HEK293T (cell line): ENCODE measurements at regions not wholly inside any gene's neighbourhood (a gene's known extent, or its start where the extent isn't known, plus 50 kb on each side); places are given as distances from the start of the nearest gene placed in this dataset.

ENCODE experiments used
- CTCF ChIA-PET: fragments of 350-600 bp; formaldehyde crosslinking; extraction: SDS; loops from one replicate; lab custom pipeline; 2021; ENCODE audit warnings: antibody characterized with exemption, inconsistent platforms; lab: Yijun Ruan, JAX
- POLR2A ChIA-PET: fragments of 350-600 bp; formaldehyde crosslinking; extraction: SDS; loops from one replicate; lab custom pipeline; 2020; ENCODE audit warnings: antibody characterized with exemption, inconsistent platforms; lab: Yijun Ruan, JAX
- DNase-seq: peaks from one replicate; pipeline ENCODE4 v3.0.0; 2012; ENCODE audit warnings: mixed read lengths; ENCODE audit errors: extremely low spot score
- ARNT ChIP-seq: fragments of 450-650 bp; IDR thresholded peaks from 2 replicates; pipeline ENCODE4 v1.6.1; 2017; ENCODE audit warnings: mild to moderate bottlenecking
- BHLHE40 ChIP-seq: fragments of 450-650 bp; IDR thresholded peaks from 2 replicates; pipeline ENCODE4 v1.6.1; 2016; ENCODE audit warnings: mild to moderate bottlenecking, moderate library complexity, borderline replicate concordance
- CTBP1 ChIP-seq: fragments of 450-650 bp; IDR thresholded peaks from 2 replicates; pipeline ENCODE4 v1.6.1; 2016; ENCODE audit warnings: borderline replicate concordance
- ELF4 ChIP-seq: fragments of 450-650 bp; IDR thresholded peaks from 2 replicates; pipeline ENCODE4 v1.6.1; 2017; ENCODE audit warnings: antibody characterized with exemption
- FOXA1 ChIP-seq: fragments of 450-650 bp; IDR thresholded peaks from 2 replicates; pipeline ENCODE4 v1.6.1; 2016; ENCODE audit warnings: mild to moderate bottlenecking
- FOXK2 ChIP-seq: fragments of 450-650 bp; IDR thresholded peaks from 2 replicates; pipeline ENCODE4 v1.6.1; 2016; ENCODE audit warnings: mild to moderate bottlenecking
- FOXM1 ChIP-seq: fragments of 450-650 bp; IDR thresholded peaks from 2 replicates; pipeline ENCODE4 v1.6.1; 2017; ENCODE audit warnings: mild to moderate bottlenecking, borderline replicate concordance
- HDGF ChIP-seq: fragments of 450-650 bp; IDR thresholded peaks from 2 replicates; pipeline ENCODE4 v1.6.1; 2017; ENCODE audit warnings: antibody characterized with exemption, borderline replicate concordance
- L3MBTL2 ChIP-seq: fragments of 450-650 bp; conservative IDR thresholded peaks from 2 replicates; pipeline ENCODE4 v1.6.1; 2016; ENCODE audit warnings: mild to moderate bottlenecking
- LEF1 ChIP-seq: fragments of 450-650 bp; IDR thresholded peaks from 2 replicates; pipeline ENCODE4 v1.6.1; 2017; ENCODE audit warnings: mild to moderate bottlenecking, borderline replicate concordance
- NFRKB ChIP-seq: fragments of 450-650 bp; IDR thresholded peaks from 2 replicates; pipeline ENCODE4 v1.6.1; 2016; ENCODE audit warnings: mild to moderate bottlenecking, moderate library complexity
- PKNOX1 ChIP-seq: fragments of 450-650 bp; IDR thresholded peaks from 2 replicates; pipeline ENCODE4 v1.6.1; 2016
- SP1 ChIP-seq: fragments of 450-650 bp; IDR thresholded peaks from 2 replicates; pipeline ENCODE4 v1.6.1; 2017
- SUZ12 ChIP-seq: fragments of 450-650 bp; IDR thresholded peaks from 2 replicates; pipeline ENCODE4 v1.6.1; 2016; ENCODE audit warnings: mild to moderate bottlenecking
- TARDBP ChIP-seq: fragments of 450-650 bp; IDR thresholded peaks from 2 replicates; pipeline ENCODE4 v1.6.1; 2016
- ZNF384 ChIP-seq: fragments of 450-650 bp; IDR thresholded peaks from 2 replicates; pipeline ENCODE4 v1.6.1; 2016

DNA sequence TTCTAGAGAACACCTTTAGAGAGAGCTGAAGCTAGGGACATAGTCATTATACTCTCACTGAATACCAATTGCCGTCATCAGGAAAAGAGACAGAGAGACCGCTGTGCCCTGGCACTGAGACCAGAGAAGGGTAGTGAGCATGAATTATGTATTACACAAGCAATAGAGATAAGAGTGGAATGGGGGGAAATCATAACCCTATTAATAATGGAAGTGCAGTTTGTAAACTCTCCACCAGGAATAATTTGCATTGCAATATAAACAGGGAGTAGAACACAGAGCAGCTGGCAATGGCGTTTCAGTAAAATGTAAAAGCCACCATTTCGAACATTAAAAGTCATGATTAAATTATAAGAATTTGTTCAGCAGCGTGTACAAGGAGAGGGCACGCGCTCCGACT, 244.5 kb downstream of the MAFB start:
- CTCF ChIA-PET: no interaction called here
- TF ChIP-seq CTBP1 (no peak), FOXA1 (no peak), ELF4 (no peak), SUZ12 (no peak), FOXM1 (no peak), HDGF (no peak), SP1 (no peak), L3MBTL2 (no peak), NFRKB (no peak), ZNF384 (no peak), LEF1 (no peak), TARDBP (no peak), ARNT (no peak), BHLHE40 (no peak), PKNOX1 (no peak), FOXK2 (no peak)
- POLR2A ChIA-PET: no interaction called here

DNA sequence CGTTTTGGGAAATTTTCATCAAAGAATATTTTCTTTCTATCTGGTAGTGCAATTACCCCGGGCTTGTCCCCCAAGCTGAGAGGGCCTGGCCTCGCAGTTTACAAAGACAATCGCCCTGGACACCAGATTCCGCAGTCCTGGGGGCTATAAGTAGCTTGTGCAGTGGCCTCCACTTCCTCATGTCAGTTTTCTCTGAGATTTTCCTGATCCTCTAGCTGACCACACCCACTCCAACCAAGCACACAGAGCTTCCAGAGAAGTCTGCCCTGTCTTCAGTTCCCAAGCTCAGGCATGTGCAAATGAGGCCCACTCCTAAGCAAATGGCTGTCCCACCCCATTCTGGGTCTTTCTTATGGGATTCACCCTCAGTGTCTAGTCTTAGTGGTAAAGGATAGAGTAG, 245.3 kb downstream of the MAFB start:
- POLR2A ChIA-PET: no interaction called here
- no peak for TF ChIP-seq LEF1
- no peak for TF ChIP-seq TARDBP
- no peak for TF ChIP-seq SP1
- no peak for TF ChIP-seq NFRKB
- no peak for TF ChIP-seq FOXA1
- TF ChIP-seq BHLHE40: no peak
- TF ChIP-seq FOXM1: no peak
- no peak for TF ChIP-seq L3MBTL2
- no peak for TF ChIP-seq SUZ12
- no peak for TF ChIP-seq FOXK2
- no peak for TF ChIP-seq ARNT
- TF ChIP-seq PKNOX1: no peak
- TF ChIP-seq ZNF384: no peak
- TF ChIP-seq HDGF: no peak
- DNase-seq: no peak
- CTCF ChIA-PET: no interaction called here

More for the DNA sequence above, 244.5 kb downstream of the MAFB start:
- DNase-seq: no peak

- no peak for TF ChIP-seq PKNOX1
- no peak for TF ChIP-seq HDGF
- no peak for TF ChIP-seq ELF4
- no peak for TF ChIP-seq L3MBTL2
- TF ChIP-seq SUZ12: no peak
- no peak for TF ChIP-seq CTBP1
- ChIA-PET POLR2A (no interaction called here), CTCF (no interaction called here)
- peak; percentile 14 for DNase-seq
Observed at GRCh38 chr20:40442181-40442963, 246.7 kb downstream of the MAFB start.

- TF ChIP-seq SUZ12 (no peak), SP1 (no peak), PKNOX1 (no peak), FOXK2 (no peak)
- POLR2A ChIA-PET: no interaction called here
- no peak for DNase-seq
- CTCF ChIA-PET: no interaction called here
Observed at GRCh38 chr20:40441771-40442170, 247.3 kb downstream of the MAFB start.

DNA sequence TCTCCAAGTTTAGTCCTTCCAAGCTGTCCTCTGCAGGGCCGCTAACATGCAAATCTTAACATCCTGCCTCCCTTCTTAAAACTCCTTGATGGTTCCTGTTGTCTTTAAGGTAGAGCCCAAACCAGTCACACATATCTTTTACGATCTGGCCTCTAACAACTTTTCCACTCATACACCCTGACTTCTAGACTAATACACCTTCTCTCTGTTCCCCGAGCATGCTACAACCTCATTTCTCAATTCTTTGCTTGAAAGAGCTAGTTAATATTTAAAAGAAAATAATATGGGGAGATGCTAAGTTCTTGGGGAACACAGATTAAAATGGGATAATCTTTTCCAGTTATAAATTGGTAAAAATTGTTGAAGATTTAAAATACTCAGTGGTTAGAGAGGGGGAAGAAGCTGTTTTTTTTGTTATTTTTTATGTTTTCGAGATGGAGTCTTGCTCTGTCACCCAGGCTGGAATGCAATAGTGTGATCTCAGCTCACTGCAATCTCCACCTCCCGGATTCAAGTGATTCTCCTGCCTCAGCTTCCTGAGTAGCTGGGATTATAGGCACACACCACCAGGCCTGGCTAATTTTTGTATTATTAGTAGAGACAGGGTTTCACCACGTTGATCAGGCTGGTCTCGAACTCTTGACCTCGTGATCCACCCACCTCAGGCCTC, 250.7 kb downstream of the MAFB start:
- ChIA-PET CTCF (no interaction called here), POLR2A (no interaction called here)
- TF ChIP-seq FOXK2: no peak
- no peak for TF ChIP-seq HDGF
- no peak for TF ChIP-seq CTBP1
- TF ChIP-seq TARDBP: no peak
- TF ChIP-seq ELF4: no peak
- TF ChIP-seq PKNOX1: no peak
- no peak for TF ChIP-seq FOXM1
- TF ChIP-seq BHLHE40: no peak
- no peak for TF ChIP-seq SUZ12
- no peak for TF ChIP-seq L3MBTL2
- no peak for DNase-seq
